H9 (cell line): ENCODE measurements at regions not wholly inside any gene's neighbourhood (a gene's known extent, or its start where the extent isn't known, plus 50 kb on each side); places are given as distances from the start of the nearest gene placed in this dataset.

Experiments
- DNase-seq: peaks from one replicate; pipeline ENCODE4 v3.0.0-alpha.2; 2017
- H2AFZ ChIP-seq: one replicate; pipeline ENCODE4 v1.6.1; 2013; ENCODE audit warnings: mild to moderate bottlenecking, low read length, control low read depth, moderate library complexity
- H2AK5ac ChIP-seq: 2 replicates; pipeline ENCODE4 v1.6.1; 2013; ENCODE audit warnings: low read length, control low read depth, mixed read lengths; ENCODE audit not compliant: insufficient read length
- H2BK120ac ChIP-seq: one replicate; pipeline ENCODE4 v1.6.1; 2013; ENCODE audit warnings: low read depth, mild to moderate bottlenecking, low read length, control low read depth, inconsistent platforms; ENCODE audit not compliant: poor library complexity, severe bottlenecking
- H2BK12ac ChIP-seq: 2 replicates; pipeline ENCODE4 v1.6.1; 2013; ENCODE audit warnings: low read length, control low read depth, mixed read lengths, low read depth; ENCODE audit not compliant: insufficient read length
- H2BK15ac ChIP-seq: 2 replicates; pipeline ENCODE4 v1.6.1; 2013; ENCODE audit warnings: low read depth, low read length, control low read depth
- H2BK20ac ChIP-seq: one replicate; pipeline ENCODE4 v1.6.1; 2013; ENCODE audit warnings: low read depth, mild to moderate bottlenecking, low read length, control low read depth, inconsistent platforms; ENCODE audit not compliant: poor library complexity, severe bottlenecking
- H2BK5ac ChIP-seq: 2 replicates; pipeline ENCODE4 v1.6.1; 2013; ENCODE audit warnings: low read length, control low read depth, mixed read lengths; ENCODE audit not compliant: insufficient read length
- H3K14ac ChIP-seq: 2 replicates; pipeline ENCODE4 v1.6.1; 2013; ENCODE audit warnings: low read length, control low read depth; ENCODE audit not compliant: insufficient read depth
- H3K18ac ChIP-seq: 2 replicates; pipeline ENCODE4 v1.6.1; 2013; ENCODE audit warnings: low read depth, mild to moderate bottlenecking, mixed read lengths, low read length, control low read depth; ENCODE audit not compliant: insufficient read length
- H3K23ac ChIP-seq: 2 replicates; pipeline ENCODE4 v1.6.1; 2013; ENCODE audit warnings: low read length, control low read depth, mixed read lengths, low read depth; ENCODE audit not compliant: insufficient read length
- H3K23me2 ChIP-seq: 2 replicates; pipeline ENCODE4 v1.6.1; 2013; ENCODE audit warnings: low read depth, mild to moderate bottlenecking, mixed read lengths, low read length, control low read depth; ENCODE audit not compliant: insufficient read length, poor library complexity, severe bottlenecking
- H3K27ac ChIP-seq: 2 replicates; pipeline ENCODE4 v1.5.1; 2013; ENCODE audit warnings: low read length, control low read depth, mixed read lengths, low read depth; ENCODE audit not compliant: insufficient read length
- H3K27me3 ChIP-seq: 2 replicates; pipeline ENCODE4 v1.6.1; 2013; ENCODE audit warnings: low read length, control low read depth, inconsistent platforms; ENCODE audit not compliant: insufficient read depth
- H3K4ac ChIP-seq: 2 replicates; pipeline ENCODE4 v1.6.1; 2013; ENCODE audit warnings: low read depth, mild to moderate bottlenecking, control low read depth, inconsistent platforms, low read length, moderate library complexity
- H3K4me1 ChIP-seq: 2 replicates; pipeline ENCODE4 v1.6.1; 2013; ENCODE audit warnings: low read length, control low read depth, inconsistent platforms; ENCODE audit not compliant: insufficient read depth
- H3K4me2 ChIP-seq: 2 replicates; pipeline ENCODE4 v1.6.1; 2013; ENCODE audit warnings: low read length, control low read depth, mixed read lengths; ENCODE audit not compliant: insufficient read length, insufficient read depth
- H3K56ac ChIP-seq: 2 replicates; pipeline ENCODE4 v1.6.1; 2013; ENCODE audit warnings: low read depth, mild to moderate bottlenecking, mixed read lengths, low read length, control low read depth; ENCODE audit not compliant: insufficient read length
- H3K79me1 ChIP-seq: 2 replicates; pipeline ENCODE4 v1.6.1; 2013; ENCODE audit warnings: low read depth, mild to moderate bottlenecking, moderate library complexity, low read length, control low read depth, inconsistent platforms; ENCODE audit not compliant: insufficient read depth, poor library complexity, severe bottlenecking
- H3K79me2 ChIP-seq: 2 replicates; pipeline ENCODE4 v1.6.1; 2013; ENCODE audit warnings: low read length, control low read depth, inconsistent platforms; ENCODE audit not compliant: insufficient read depth
- H3K9ac ChIP-seq: 2 replicates; pipeline ENCODE4 v1.6.1; 2013; ENCODE audit warnings: low read length, control low read depth, mixed read lengths; ENCODE audit not compliant: insufficient read length; ENCODE audit errors: extremely low read depth
- H3K9me3 ChIP-seq: one replicate; pipeline ENCODE4 v1.6.1; 2013; ENCODE audit warnings: low read depth, low read length, inconsistent platforms; ENCODE audit not compliant: control insufficient read depth
- H3T11ph ChIP-seq: one replicate; pipeline ENCODE4 v1.6.1; 2013; ENCODE audit warnings: mild to moderate bottlenecking, low read length, control low read depth, inconsistent platforms
- H4K20me1 ChIP-seq: one replicate; pipeline ENCODE4 v1.6.1; 2013; ENCODE audit not compliant: control insufficient read depth, insufficient read length, insufficient read depth
- H4K5ac ChIP-seq: 2 replicates; pipeline ENCODE4 v1.6.1; 2013; ENCODE audit warnings: low read depth, mild to moderate bottlenecking, mixed read lengths, low read length, control low read depth; ENCODE audit not compliant: insufficient read length
- H4K8ac ChIP-seq: replicated peaks from 2 replicates; pipeline ENCODE4 v1.6.1; 2013; ENCODE audit warnings: low read length, control low read depth, mixed read lengths, low read depth; ENCODE audit not compliant: insufficient read length
- H4K91ac ChIP-seq: 2 replicates; pipeline ENCODE4 v1.6.1; 2013; ENCODE audit warnings: low read depth, mild to moderate bottlenecking, moderate library complexity, mixed read lengths, low read length, control low read depth; ENCODE audit not compliant: insufficient read length
- H3K27ac Mint-ChIP-seq, 3 experiments: 2 replicates in 2 of 3; 3 replicates in 1 of 3; pipeline ENCODE4 v1.8.0; 2020 to 2021; ENCODE audit warnings: mixed read lengths in 3 of 3, mild to moderate bottlenecking in 1 of 3, moderate library complexity in 1 of 3
- H3K27me3 Mint-ChIP-seq: 2 replicates; pipeline ENCODE4 v1.8.0; 2021; ENCODE audit warnings: low read depth, mild to moderate bottlenecking, moderate library complexity, mixed read lengths
- H3K36me3 Mint-ChIP-seq, 3 experiments: 2 replicates in 2 of 3; 3 replicates in 1 of 3; pipeline ENCODE4 v1.8.0; 2020 to 2021; ENCODE audit warnings: low read depth in 3 of 3, mixed read lengths in 3 of 3; ENCODE audit not compliant: insufficient read depth in 1 of 3
- H3K4me1 Mint-ChIP-seq, 2 experiments: 2 replicates each; pipeline ENCODE4 v1.8.0; 2020; ENCODE audit warnings: mixed read lengths in 2 of 2
- H3K4me3 Mint-ChIP-seq, 2 experiments: 2 replicates in 1 of 2; 3 replicates in 1 of 2; pipeline ENCODE4 v1.8.0; 2020 to 2021; ENCODE audit warnings: mild to moderate bottlenecking in 2 of 2, mixed read lengths in 2 of 2, moderate library complexity in 1 of 2
- H3K9me3 Mint-ChIP-seq, 2 experiments: 2 replicates in 1 of 2; 3 replicates in 1 of 2; pipeline ENCODE4 v1.8.0; 2020; ENCODE audit warnings: mild to moderate bottlenecking in 2 of 2, mixed read lengths in 2 of 2, moderate library complexity in 1 of 2
- WGBS: extraction: QIAGEN DNeasy Blood & Tissue Kit; methylation state at CpG from one replicate; pipeline ENCODE4 v1.1.7; 2013; ENCODE audit warnings: missing lambda C conversion rate, low lambda C conversion rate, mixed read lengths; ENCODE audit not compliant: insufficient read length; ENCODE audit errors: extremely low coverage; 5-methylcytosine and 5-hydroxymethylcytosine counted together
- TF ChIP-seq, protein P1 (sequence below): fragments of 200-600 bp; sonication (generic); conservative IDR thresholded peaks from 3 replicates; pipeline ENCODE4 v1.8.0; 2021; ENCODE audit warnings: antibody characterized with exemption, mild to moderate bottlenecking

DNA sequence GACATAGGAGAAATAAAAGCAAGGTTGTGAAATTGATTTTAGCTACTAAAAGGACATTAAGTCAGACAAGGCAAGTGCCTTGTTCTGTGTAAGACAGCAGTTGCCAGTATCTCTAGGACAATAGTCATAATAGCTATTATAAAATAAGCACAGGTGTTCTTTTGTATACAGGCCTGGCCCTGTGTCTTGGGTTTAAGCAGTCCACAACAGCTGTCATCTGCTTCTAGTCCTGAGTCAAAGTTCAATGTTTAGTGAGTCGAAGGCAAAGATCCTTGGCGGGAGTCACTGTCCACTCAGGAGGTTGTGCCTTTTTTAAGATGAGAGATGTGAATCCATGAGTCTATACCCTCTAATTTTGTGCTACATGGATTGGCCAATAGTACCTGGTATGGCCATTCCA is 79.5 kb downstream of the SC5D start:
- H3K56ac ChIP-seq: no peak overlapping the region
- H3K9me3 Mint-ChIP-seq: peaks cover 0 to 2% of the 10 kb centered on the region in 2 experiments; a peak in 1 of 5 replicates

More for the DNA sequence above, 79.5 kb downstream of the SC5D start:
- Histone ChIP-seq H3K9ac (no peak overlapping the region), H2AFZ (no peak overlapping the region), H3K27ac (peak overlapping the region; percentile 82), H2BK15ac (no peak overlapping the region), H3K27me3 (no peaks in the 10 kb centered on the region), H4K91ac (no peak overlapping the region), H2AK5ac (no peak overlapping the region), H3K18ac (no peak overlapping the region), H2BK20ac (peak overlapping the region; percentile 97), H3T11ph (no peak overlapping the region), H3K4me2 (peak overlapping the region; percentile 1), H3K79me1 (no peaks in the 10 kb centered on the region), H3K4me1 (peaks cover 34% of the 10 kb centered on the region), H3K79me2 (no peaks in the 10 kb centered on the region), H4K20me1 (no peaks in the 10 kb centered on the region), H3K14ac (no peak overlapping the region), H3K4ac (no peak overlapping the region), H4K5ac (no peak overlapping the region), H2BK12ac (no peak overlapping the region), H3K9me3 (no peaks in the 10 kb centered on the region), H3K23me2 (no peaks in the 10 kb centered on the region), H2BK120ac (no peak overlapping the region), H3K23ac (no peak overlapping the region), H2BK5ac (no peak overlapping the region), H4K8ac (no peak overlapping the region)
- Mint-ChIP-seq H3K4me3 (no peak overlapping the region), H3K4me1 (peaks cover 59 to 71% of the 10 kb centered on the region in 2 experiments), H3K27me3 (no peaks in the 10 kb centered on the region), H3K36me3 (peaks cover 0 to 4% (median 2%) of the 10 kb centered on the region in 3 experiments; a peak in 2 of 7 replicates), H3K27ac (peak overlapping the region; percentile 37 to 41 (median 39); a peak in 2 of 7 replicates)
- no peak for DNase-seq
- WGBS: no CpG with 5 or more reads among the region's 2 CpGs
- TF ChIP-seq, protein P1, sequence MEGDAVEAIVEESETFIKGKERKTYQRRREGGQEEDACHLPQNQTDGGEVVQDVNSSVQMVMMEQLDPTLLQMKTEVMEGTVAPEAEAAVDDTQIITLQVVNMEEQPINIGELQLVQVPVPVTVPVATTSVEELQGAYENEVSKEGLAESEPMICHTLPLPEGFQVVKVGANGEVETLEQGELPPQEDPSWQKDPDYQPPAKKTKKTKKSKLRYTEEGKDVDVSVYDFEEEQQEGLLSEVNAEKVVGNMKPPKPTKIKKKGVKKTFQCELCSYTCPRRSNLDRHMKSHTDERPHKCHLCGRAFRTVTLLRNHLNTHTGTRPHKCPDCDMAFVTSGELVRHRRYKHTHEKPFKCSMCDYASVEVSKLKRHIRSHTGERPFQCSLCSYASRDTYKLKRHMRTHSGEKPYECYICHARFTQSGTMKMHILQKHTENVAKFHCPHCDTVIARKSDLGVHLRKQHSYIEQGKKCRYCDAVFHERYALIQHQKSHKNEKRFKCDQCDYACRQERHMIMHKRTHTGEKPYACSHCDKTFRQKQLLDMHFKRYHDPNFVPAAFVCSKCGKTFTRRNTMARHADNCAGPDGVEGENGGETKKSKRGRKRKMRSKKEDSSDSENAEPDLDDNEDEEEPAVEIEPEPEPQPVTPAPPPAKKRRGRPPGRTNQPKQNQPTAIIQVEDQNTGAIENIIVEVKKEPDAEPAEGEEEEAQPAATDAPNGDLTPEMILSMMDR: no peak
